Endothelial cell of umbilical vein (primary cell): ENCODE measurements at regions not wholly inside any gene's neighbourhood (a gene's known extent, or its start where the extent isn't known, plus 50 kb on each side); places are given as distances from the start of the nearest gene placed in this dataset.
A peak's percentile ranks its signal among the peaks of the same experiment; 100 is the strongest.

Source experiments
- BruUV-seq: library from RNA; stranded (reverse); fragments of 400-500 nt; replicated peaks from 2 replicates; lab custom pipeline; 2021; lab: Mats Ljungman, UMichigan
- CTCF ChIA-PET: fragments of 300-600, 350-600 bp; sonication (Branson Sonifier 250); formaldehyde crosslinking; loops from one replicate; lab custom pipeline; 2021; ENCODE audit warnings: antibody characterized with exemption, inconsistent platforms; lab: Charles Lee
- POLR2A ChIA-PET: fragments of 300-600, 350-600 bp; sonication (Branson Sonifier 250); formaldehyde crosslinking; loops from one replicate; lab custom pipeline; 2021; ENCODE audit warnings: antibody characterized with exemption, inconsistent platforms; lab: Charles Lee
- DNase-seq: peaks from one replicate; pipeline ENCODE4 v3.0.0-alpha.2; 2011; ENCODE audit warnings: low read depth, low spot score
- FAIRE-seq: peaks from 2 replicates; lab custom pipeline; 2011; peaks lifted over from hg19 to GRCh38; lab: Jason Lieb, UNC
- H2AFZ ChIP-seq: 2 replicates; pipeline ENCODE4 v1.6.0; 2012; ENCODE audit warnings: low read depth, low read length, control low read depth, inconsistent platforms
- H3K27ac ChIP-seq: 2 replicates; pipeline ENCODE4 v1.5.1; 2011; ENCODE audit warnings: low read depth, mild to moderate bottlenecking, control low read depth, low read length, moderate library complexity; ENCODE audit not compliant: insufficient read depth
- H3K27me3 ChIP-seq, 2 experiments: 2 replicates each; pipeline versions ENCODE4 v1.6.0 to v1.6.1; 2011; ENCODE audit warnings: low read length in 2 of 2, mixed read lengths in 1 of 2; ENCODE audit not compliant: control insufficient read depth in 2 of 2, insufficient read depth in 2 of 2
- H3K36me3 ChIP-seq, 2 experiments: 2 replicates in 1 of 2; 3 replicates in 1 of 2; pipeline ENCODE4 v1.5.1; 2011; ENCODE audit warnings: low read length in 2 of 2, mild to moderate bottlenecking in 1 of 2, moderate library complexity in 1 of 2; ENCODE audit not compliant: control insufficient read depth in 2 of 2, insufficient read depth in 2 of 2; ENCODE audit errors: extremely low read depth in 1 of 2
- H3K4me1 ChIP-seq: 3 replicates; pipeline ENCODE4 v1.5.1; 2011; ENCODE audit warnings: mild to moderate bottlenecking, low read length; ENCODE audit not compliant: control insufficient read depth, insufficient read depth; ENCODE audit errors: extremely low read depth
- H3K4me2 ChIP-seq: 2 replicates; pipeline ENCODE4 v1.6.1; 2011; ENCODE audit warnings: low read length, control low read depth, mixed read lengths; ENCODE audit not compliant: insufficient read depth
- H3K4me3 ChIP-seq, 3 experiments: fragments of 200-600 bp in 1 of 3; sonication (generic), shearing (Covaris generic) in 1 of 3; replicated peaks in 1 of 3; 2 replicates each; pipeline ENCODE4 v1.5.1; 2011 to 2016; ENCODE audit warnings: control low read depth in 3 of 3, low read length in 3 of 3, mild to moderate bottlenecking in 2 of 3, inconsistent platforms in 1 of 3, low read depth in 1 of 3, moderate library complexity in 1 of 3; ENCODE audit not compliant: insufficient read depth in 1 of 3
- H3K79me2 ChIP-seq: 2 replicates; pipeline ENCODE4 v1.6.0; 2012; ENCODE audit warnings: low read length, inconsistent platforms; ENCODE audit not compliant: control insufficient read depth, insufficient read depth
- H3K9ac ChIP-seq: replicated peaks from 2 replicates; pipeline ENCODE3; 2011; ENCODE audit warnings: low read length, control low read depth; ENCODE audit not compliant: insufficient read depth; ENCODE audit errors: extremely low read depth
- H3K9me1 ChIP-seq: replicated peaks from 3 replicates; pipeline ENCODE4 v1.6.0; 2011; ENCODE audit warnings: mild to moderate bottlenecking, low read length; ENCODE audit not compliant: control insufficient read depth, insufficient read depth; ENCODE audit errors: extremely low read depth
- H3K9me3 ChIP-seq: replicated peaks from 2 replicates; pipeline ENCODE4 v1.5.1; 2012; ENCODE audit warnings: low read length, inconsistent platforms; ENCODE audit not compliant: control insufficient read depth, insufficient read depth
- H4K20me1 ChIP-seq: replicated peaks from 2 replicates; pipeline ENCODE3; 2011; ENCODE audit warnings: mild to moderate bottlenecking, low read length; ENCODE audit not compliant: control insufficient read depth, insufficient read depth; ENCODE audit errors: extremely low read depth
- EZH2 ChIP-seq: IDR thresholded peaks from 2 replicates; pipeline ENCODE4 v1.6.1; 2012; ENCODE audit warnings: borderline replicate concordance, low read depth, mild to moderate bottlenecking, moderate library complexity, low read length, inconsistent platforms; ENCODE audit not compliant: severe bottlenecking
- FOS ChIP-seq: IDR thresholded peaks from 2 replicates; pipeline ENCODE4 v1.6.1; 2011; ENCODE audit warnings: mild to moderate bottlenecking, low read length, moderate library complexity, borderline replicate concordance; ENCODE audit not compliant: insufficient read depth
- GATA2 ChIP-seq: IDR thresholded peaks from 2 replicates; pipeline ENCODE4 v1.7.0; 2011; ENCODE audit warnings: low read depth, mild to moderate bottlenecking, moderate library complexity, mixed read lengths, low read length; ENCODE audit not compliant: insufficient read length, insufficient read depth
- JUN ChIP-seq: IDR thresholded peaks from 2 replicates; pipeline ENCODE4 v1.6.1; 2011; ENCODE audit warnings: borderline replicate concordance, low read depth; ENCODE audit not compliant: insufficient read length, insufficient read depth
- MYC ChIP-seq: IDR thresholded peaks from one replicate; pipeline ENCODE4 v1.6.1; 2011; ENCODE audit warnings: mild to moderate bottlenecking, low read depth, low read length
- POLR2A ChIP-seq: IDR thresholded peaks from 2 replicates; pipeline ENCODE4 v1.6.1; 2012; ENCODE audit warnings: low read depth, mild to moderate bottlenecking, control low read depth, low read length
- POLR2AphosphoS5 ChIP-seq: IDR thresholded peaks from 2 replicates; pipeline ENCODE4 v1.6.1; 2012; ENCODE audit warnings: low read depth, mild to moderate bottlenecking, control low read depth, low read length, moderate library complexity; ENCODE audit not compliant: insufficient read depth
- dilution Hi-C: fragments of 300-500 bp; cut with MboI; formaldehyde crosslinking; loops from one replicate; pipeline ENCODE4 v1.15.0; 2019; ENCODE audit warnings: low sequenced_read_pairs; ENCODE audit not compliant: extremely low pct_ligation_motif_present
- intact Hi-C: fragments of 100-400 bp; cut with micrococcal nuclease; formaldehyde crosslinking; loops from one replicate; pipeline ENCODE4 v1.10.0; 2022
- TF ChIP-seq, protein P1 (sequence below), 2 donors: IDR thresholded peaks; 1 replicate in 1 of 2; 2 replicates in 1 of 2; pipeline ENCODE4 v1.5.1; 2011; ENCODE audit warnings: low read length in 2 of 2, mild to moderate bottlenecking in 2 of 2, moderate library complexity in 2 of 2, control low read depth in 1 of 2, inconsistent platforms in 1 of 2, low read depth in 1 of 2; ENCODE audit not compliant: insufficient read depth in 1 of 2; ENCODE audit errors: extremely low read depth in 1 of 2
- TF ChIP-seq, protein P2 (sequence below): IDR thresholded peaks from 2 replicates; pipeline ENCODE4 v1.6.1; 2011; ENCODE audit not compliant: insufficient read depth, insufficient read length

DNA sequence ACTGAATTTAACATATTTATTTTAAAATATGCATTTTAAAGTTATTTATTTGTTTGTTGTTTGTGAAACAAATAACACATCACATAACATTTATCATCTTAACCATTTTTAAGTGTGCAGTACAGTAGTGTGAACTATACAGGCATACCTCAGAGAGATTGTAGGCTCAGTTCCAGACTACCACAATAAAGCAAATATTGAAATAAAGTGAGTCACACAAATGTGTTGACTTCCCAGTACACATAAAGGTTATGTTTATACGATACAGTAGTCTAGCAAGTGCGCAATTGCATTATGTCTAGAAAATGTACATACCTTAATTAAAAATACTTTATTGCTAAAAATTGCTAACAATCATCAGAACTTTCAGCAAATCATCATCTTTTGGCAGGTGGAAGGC is 739.4 kb upstream of the ADGRL4 start:
- DNase-seq: peak; percentile 65
- FAIRE-seq: no peak
- Histone ChIP-seq H2AFZ (no peak overlapping the region), H3K27me3 (no peaks in the 10 kb centered on the region), H3K4me3 (no peak overlapping the region), H3K9me3 (no peaks in the 10 kb centered on the region), H3K36me3 (no peaks in the 10 kb centered on the region), H3K9me1 (no peaks in the 10 kb centered on the region), H3K4me2 (no peak overlapping the region), H3K79me2 (no peaks in the 10 kb centered on the region), H3K9ac (no peak overlapping the region), H3K4me1 (peaks cover 4% of the 10 kb centered on the region), H3K27ac (no peak overlapping the region), H4K20me1 (no peaks in the 10 kb centered on the region)
- no TSS peak for BruUV-seq
- TF ChIP-seq JUN (no peak), FOS (peak; percentile 26)
- POLR2A ChIA-PET: no interaction called here
- CTCF ChIA-PET: interaction anchor here (1.0 kb wide), 1 partner anchor 55 kb away, joined by 3 read pairs; no protein-coding TSS in a partner anchor
- dilution Hi-C loops: no loop called here
- intact Hi-C loops: no loop called here

DNA sequence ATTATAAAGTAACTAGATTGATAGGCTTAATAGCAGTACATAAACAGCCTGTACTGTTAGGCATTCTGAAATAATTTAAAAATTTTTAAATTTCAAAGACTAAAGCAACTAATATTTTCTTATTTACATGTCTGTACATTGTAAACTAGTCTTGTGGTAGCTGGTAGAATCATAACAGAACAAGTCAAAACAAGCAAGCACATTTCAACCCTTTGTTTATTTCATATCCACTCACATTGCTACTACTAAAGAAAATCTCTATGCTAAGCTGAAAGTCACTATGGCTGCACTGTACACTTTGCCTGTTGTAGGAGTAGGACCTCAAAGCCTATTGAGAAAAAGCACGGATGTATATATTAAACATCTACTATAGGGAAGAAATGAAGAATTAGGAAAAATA is 738.2 kb upstream of the ADGRL4 start:
- Histone ChIP-seq H3K79me2 (no peaks in the 10 kb centered on the region), H3K36me3 (no peaks in the 10 kb centered on the region), H2AFZ (no peak overlapping the region), H3K9me1 (no peaks in the 10 kb centered on the region), H3K4me1 (peaks cover 4% of the 10 kb centered on the region), H3K4me2 (no peak overlapping the region), H3K4me3 (no peak overlapping the region), H4K20me1 (no peaks in the 10 kb centered on the region), H3K27me3 (no peaks in the 10 kb centered on the region), H3K9ac (no peak overlapping the region), H3K9me3 (no peaks in the 10 kb centered on the region), H3K27ac (no peak overlapping the region)
- dilution Hi-C loops: no loop called here
- TF ChIP-seq EZH2 (no peak), JUN (no peak), GATA2 (no peak), FOS (no peak), MYC (no peak), POLR2A (no peak), POLR2AphosphoS5 (no peak)
- TF ChIP-seq, protein P1, sequence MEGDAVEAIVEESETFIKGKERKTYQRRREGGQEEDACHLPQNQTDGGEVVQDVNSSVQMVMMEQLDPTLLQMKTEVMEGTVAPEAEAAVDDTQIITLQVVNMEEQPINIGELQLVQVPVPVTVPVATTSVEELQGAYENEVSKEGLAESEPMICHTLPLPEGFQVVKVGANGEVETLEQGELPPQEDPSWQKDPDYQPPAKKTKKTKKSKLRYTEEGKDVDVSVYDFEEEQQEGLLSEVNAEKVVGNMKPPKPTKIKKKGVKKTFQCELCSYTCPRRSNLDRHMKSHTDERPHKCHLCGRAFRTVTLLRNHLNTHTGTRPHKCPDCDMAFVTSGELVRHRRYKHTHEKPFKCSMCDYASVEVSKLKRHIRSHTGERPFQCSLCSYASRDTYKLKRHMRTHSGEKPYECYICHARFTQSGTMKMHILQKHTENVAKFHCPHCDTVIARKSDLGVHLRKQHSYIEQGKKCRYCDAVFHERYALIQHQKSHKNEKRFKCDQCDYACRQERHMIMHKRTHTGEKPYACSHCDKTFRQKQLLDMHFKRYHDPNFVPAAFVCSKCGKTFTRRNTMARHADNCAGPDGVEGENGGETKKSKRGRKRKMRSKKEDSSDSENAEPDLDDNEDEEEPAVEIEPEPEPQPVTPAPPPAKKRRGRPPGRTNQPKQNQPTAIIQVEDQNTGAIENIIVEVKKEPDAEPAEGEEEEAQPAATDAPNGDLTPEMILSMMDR (IDR thresholded peaks at IDR 0.05; ENCODE audit: extremely low read depth in 1 of 2, insufficient read depth in 1 of 2, low read depth in 1 of 2, low read length in 2 of 2): no peak
- TF ChIP-seq, protein P2, sequence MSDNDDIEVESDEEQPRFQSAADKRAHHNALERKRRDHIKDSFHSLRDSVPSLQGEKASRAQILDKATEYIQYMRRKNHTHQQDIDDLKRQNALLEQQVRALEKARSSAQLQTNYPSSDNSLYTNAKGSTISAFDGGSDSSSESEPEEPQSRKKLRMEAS: no peak
- no peak for DNase-seq
- FAIRE-seq: no peak
- no TSS peak for BruUV-seq
- intact Hi-C loops: no loop called here
- ChIA-PET POLR2A (no interaction called here), CTCF (no interaction called here)
